ENCODE measurements at regions not wholly inside any gene's neighbourhood (a gene's known extent, or its start where the extent isn't known, plus 50 kb on each side); places are given as distances from the start of the nearest gene placed in this dataset.
"Not testable (repeated sequence)": the region's sequence is repeated elsewhere in the genome, so short reads cannot be mapped to it uniquely, and the experiment has no call there.

DNA sequence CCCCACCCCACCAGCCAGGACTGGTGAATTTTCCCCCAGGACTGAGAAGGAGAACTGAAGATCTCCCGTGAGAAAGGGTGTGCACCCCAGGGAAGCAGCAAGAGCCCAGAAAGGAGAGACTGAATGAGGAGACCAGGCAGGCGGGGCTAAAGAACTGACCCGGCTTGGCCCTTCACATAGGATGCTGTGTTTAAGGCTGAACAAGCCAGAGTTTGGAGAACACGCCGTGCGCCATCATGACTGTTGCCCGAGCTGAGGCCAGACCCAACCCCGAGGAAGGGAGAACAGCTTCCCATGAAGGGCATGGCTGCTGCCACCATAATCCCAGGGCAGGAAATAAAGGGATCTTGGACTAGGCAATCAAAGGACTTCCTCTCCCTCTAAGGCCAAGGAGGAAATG is 104.7 kb upstream of the SRSF6 start (continued):
- TF ChIP-seq, protein P1, sequence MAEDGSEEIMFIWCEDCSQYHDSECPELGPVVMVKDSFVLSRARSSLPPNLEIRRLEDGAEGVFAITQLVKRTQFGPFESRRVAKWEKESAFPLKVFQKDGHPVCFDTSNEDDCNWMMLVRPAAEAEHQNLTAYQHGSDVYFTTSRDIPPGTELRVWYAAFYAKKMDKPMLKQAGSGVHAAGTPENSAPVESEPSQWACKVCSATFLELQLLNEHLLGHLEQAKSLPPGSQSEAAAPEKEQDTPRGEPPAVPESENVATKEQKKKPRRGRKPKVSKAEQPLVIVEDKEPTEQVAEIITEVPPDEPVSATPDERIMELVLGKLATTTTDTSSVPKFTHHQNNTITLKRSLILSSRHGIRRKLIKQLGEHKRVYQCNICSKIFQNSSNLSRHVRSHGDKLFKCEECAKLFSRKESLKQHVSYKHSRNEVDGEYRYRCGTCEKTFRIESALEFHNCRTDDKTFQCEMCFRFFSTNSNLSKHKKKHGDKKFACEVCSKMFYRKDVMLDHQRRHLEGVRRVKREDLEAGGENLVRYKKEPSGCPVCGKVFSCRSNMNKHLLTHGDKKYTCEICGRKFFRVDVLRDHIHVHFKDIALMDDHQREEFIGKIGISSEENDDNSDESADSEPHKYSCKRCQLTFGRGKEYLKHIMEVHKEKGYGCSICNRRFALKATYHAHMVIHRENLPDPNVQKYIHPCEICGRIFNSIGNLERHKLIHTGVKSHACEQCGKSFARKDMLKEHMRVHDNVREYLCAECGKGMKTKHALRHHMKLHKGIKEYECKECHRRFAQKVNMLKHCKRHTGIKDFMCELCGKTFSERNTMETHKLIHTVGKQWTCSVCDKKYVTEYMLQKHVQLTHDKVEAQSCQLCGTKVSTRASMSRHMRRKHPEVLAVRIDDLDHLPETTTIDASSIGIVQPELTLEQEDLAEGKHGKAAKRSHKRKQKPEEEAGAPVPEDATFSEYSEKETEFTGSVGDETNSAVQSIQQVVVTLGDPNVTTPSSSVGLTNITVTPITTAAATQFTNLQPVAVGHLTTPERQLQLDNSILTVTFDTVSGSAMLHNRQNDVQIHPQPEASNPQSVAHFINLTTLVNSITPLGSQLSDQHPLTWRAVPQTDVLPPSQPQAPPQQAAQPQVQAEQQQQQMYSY (CRISPR knock-in tag; IDR thresholded peaks at IDR 0.05): no peak
- TF ChIP-seq ATF2 (CRISPR knock-in tag; IDR thresholded peaks at IDR 0.05; ENCODE audit: borderline replicate concordance, low read depth) (no peak), JUN (CRISPR knock-in tag; IDR thresholded peaks at IDR 0.05) (no peak)

GRCh38 chr20:43350694-43351093 is 107.0 kb upstream of the SRSF6 start:
- peaks cover 19% of the 10 kb centered on the region for H3K9me3 Mint-ChIP-seq
- ATAC-seq; H3K36me3 Mint-ChIP-seq; POLR2A ChIA-PET; H3K27ac Mint-ChIP-seq; DNase-seq (ENCODE audit: low spot score); H3K4me3 Mint-ChIP-seq; CTCF ChIA-PET: not testable (repeated sequence)
- H3K4me1 Mint-ChIP-seq: peaks cover 20% of the 10 kb centered on the region
- peaks cover 60% of the 10 kb centered on the region for H3K27me3 Mint-ChIP-seq (ENCODE audit: low read depth)

- ChIA-PET CTCF (interaction anchor here (0.9 to 1.5 kb wide), 2 partner anchors 40 to 144 kb away, joined by 3 read pairs; no protein-coding TSS in a partner anchor), POLR2A (no interaction called here)
- Mint-ChIP-seq H3K36me3 (peaks cover 4% of the 10 kb centered on the region), H3K9me3 (peaks cover 26% of the 10 kb centered on the region), H3K27me3 (ENCODE audit: low read depth) (peaks cover 69% of the 10 kb centered on the region), H3K4me1 (peaks cover 21% of the 10 kb centered on the region), H3K27ac (no peak overlapping the region), H3K4me3 (no peak overlapping the region)
- ATAC-seq (no peak), DNase-seq (ENCODE audit: low spot score) (no peak)
- TF ChIP-seq, protein P2, sequence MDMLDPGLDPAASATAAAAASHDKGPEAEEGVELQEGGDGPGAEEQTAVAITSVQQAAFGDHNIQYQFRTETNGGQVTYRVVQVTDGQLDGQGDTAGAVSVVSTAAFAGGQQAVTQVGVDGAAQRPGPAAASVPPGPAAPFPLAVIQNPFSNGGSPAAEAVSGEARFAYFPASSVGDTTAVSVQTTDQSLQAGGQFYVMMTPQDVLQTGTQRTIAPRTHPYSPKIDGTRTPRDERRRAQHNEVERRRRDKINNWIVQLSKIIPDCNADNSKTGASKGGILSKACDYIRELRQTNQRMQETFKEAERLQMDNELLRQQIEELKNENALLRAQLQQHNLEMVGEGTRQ (CRISPR knock-in tag; IDR thresholded peaks at IDR 0.05): no peak
- no peak for TF ChIP-seq ZNF263 (CRISPR knock-in tag; IDR thresholded peaks at IDR 0.05; ENCODE audit: low read depth)
- no peak for TF ChIP-seq ZSCAN18 (CRISPR knock-in tag; IDR thresholded peaks at IDR 0.05)
- TF ChIP-seq E2F5 (CRISPR knock-in tag; IDR thresholded peaks at IDR 0.05): no peak
- TF ChIP-seq FOXJ3 (CRISPR knock-in tag; IDR thresholded peaks at IDR 0.05; ENCODE audit: borderline replicate concordance): no peak
- TF ChIP-seq, protein P3, sequence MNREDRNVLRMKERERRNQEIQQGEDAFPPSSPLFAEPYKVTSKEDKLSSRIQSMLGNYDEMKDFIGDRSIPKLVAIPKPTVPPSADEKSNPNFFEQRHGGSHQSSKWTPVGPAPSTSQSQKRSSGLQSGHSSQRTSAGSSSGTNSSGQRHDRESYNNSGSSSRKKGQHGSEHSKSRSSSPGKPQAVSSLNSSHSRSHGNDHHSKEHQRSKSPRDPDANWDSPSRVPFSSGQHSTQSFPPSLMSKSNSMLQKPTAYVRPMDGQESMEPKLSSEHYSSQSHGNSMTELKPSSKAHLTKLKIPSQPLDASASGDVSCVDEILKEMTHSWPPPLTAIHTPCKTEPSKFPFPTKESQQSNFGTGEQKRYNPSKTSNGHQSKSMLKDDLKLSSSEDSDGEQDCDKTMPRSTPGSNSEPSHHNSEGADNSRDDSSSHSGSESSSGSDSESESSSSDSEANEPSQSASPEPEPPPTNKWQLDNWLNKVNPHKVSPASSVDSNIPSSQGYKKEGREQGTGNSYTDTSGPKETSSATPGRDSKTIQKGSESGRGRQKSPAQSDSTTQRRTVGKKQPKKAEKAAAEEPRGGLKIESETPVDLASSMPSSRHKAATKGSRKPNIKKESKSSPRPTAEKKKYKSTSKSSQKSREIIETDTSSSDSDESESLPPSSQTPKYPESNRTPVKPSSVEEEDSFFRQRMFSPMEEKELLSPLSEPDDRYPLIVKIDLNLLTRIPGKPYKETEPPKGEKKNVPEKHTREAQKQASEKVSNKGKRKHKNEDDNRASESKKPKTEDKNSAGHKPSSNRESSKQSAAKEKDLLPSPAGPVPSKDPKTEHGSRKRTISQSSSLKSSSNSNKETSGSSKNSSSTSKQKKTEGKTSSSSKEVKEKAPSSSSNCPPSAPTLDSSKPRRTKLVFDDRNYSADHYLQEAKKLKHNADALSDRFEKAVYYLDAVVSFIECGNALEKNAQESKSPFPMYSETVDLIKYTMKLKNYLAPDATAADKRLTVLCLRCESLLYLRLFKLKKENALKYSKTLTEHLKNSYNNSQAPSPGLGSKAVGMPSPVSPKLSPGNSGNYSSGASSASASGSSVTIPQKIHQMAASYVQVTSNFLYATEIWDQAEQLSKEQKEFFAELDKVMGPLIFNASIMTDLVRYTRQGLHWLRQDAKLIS (CRISPR knock-in tag; IDR thresholded peaks at IDR 0.05; ENCODE audit: borderline replicate concordance): no peak
- TF ChIP-seq, protein P1 (CRISPR knock-in tag; IDR thresholded peaks at IDR 0.05): no peak
- no peak for TF ChIP-seq SMAD3 (CRISPR knock-in tag; IDR thresholded peaks at IDR 0.05; ENCODE audit: borderline replicate concordance)
Measured at GRCh38 chr20:43349841-43350240, 107.9 kb upstream of the SRSF6 start.

DNA sequence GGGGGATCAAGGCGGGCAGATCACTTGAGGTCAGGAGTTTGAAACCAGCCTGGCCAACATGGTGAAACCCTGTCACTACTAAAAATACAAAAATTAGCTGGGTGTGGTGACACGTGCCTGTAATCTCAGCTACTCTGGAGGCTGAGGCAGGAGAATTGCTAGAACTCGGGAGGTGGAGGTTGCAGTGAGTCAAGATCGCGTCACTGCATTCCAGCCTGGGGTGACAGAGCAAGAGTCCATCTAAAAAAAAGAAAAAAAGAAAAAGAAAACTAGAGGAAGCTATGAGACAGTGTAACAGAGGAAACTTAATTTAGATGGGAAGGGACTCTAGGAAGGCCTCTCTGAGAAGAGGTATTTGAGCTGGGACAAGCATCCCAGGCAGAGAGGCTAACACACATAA is 109.9 kb upstream of the SRSF6 start:
- CTCF ChIA-PET, ATAC-seq: not testable (repeated sequence)

More for the DNA sequence above, 109.9 kb upstream of the SRSF6 start:
- H3K4me3 Mint-ChIP-seq; H3K27ac Mint-ChIP-seq; DNase-seq (ENCODE audit: low spot score); POLR2A ChIA-PET: not testable (repeated sequence)
- H3K9me3 Mint-ChIP-seq: peaks cover 41% of the 10 kb centered on the region
- H3K27me3 Mint-ChIP-seq (ENCODE audit: low read depth): peaks cover 88% of the 10 kb centered on the region
- peaks cover 21% of the 10 kb centered on the region for H3K4me1 Mint-ChIP-seq
- peaks cover 17% of the 10 kb centered on the region for H3K36me3 Mint-ChIP-seq

Measured in WTC11 (cell line).